ENCODE measurements at regions not wholly inside any gene's neighbourhood (a gene's known extent, or its start where the extent isn't known, plus 50 kb on each side); places are given as distances from the start of the nearest gene placed in this dataset.

GRCh38 chr20:4483961-4484360, 202.3 kb upstream of the PRNP start:
- no peaks in the 10 kb centered on the region for H3K36me3 ChIP-seq (replicated peaks in 1 of 2; ENCODE audit: control insufficient read depth in 1 of 2, insufficient read depth in 2 of 2, low read length in 1 of 2)
- no peaks in the 10 kb centered on the region for H4K20me1 ChIP-seq (ENCODE audit: insufficient read depth)
- peaks cover 0 to 58% of the 10 kb centered on the region in 2 experiments; a peak in 2 of 4 replicates for H3K4me1 ChIP-seq (ENCODE audit: control insufficient read depth in 1 of 2, insufficient read depth in 2 of 2, low read depth in 1 of 2, low read length in 1 of 2)
- H3K27ac ChIP-seq (ENCODE audit: low read depth in 2 of 2, low read length in 1 of 2) = no peak overlapping the region
- no peaks in the 10 kb centered on the region for H3K79me2 ChIP-seq (ENCODE audit: insufficient read depth)
- no peaks in the 10 kb centered on the region for H3K9me2 ChIP-seq
- CTCF ChIA-PET = no interaction called here
- H3K9ac ChIP-seq = no peak overlapping the region
- no peak overlapping the region for H3K4me2 ChIP-seq
- H3K27me3 ChIP-seq (ENCODE audit: insufficient read depth) = no peaks in the 10 kb centered on the region
- POLR2A ChIA-PET = no interaction called here
- TF ChIP-seq YY1 (IDR thresholded peaks at IDR 0.05; ENCODE audit: low read depth) (no peak), CHD2 (IDR thresholded peaks at IDR 0.05; ENCODE audit: low read length, partially characterized antibody) (no peak)
- peaks cover 5% of the 10 kb centered on the region for H3F3A ChIP-seq (replicated peaks; ENCODE audit: insufficient read depth)
- no peak for DNase-seq
- H2AFZ ChIP-seq (ENCODE audit: low read depth) = no peak overlapping the region
- no peaks in the 10 kb centered on the region for H3K9me3 ChIP-seq
- no peak overlapping the region for H3K4me3 ChIP-seq (ENCODE audit: low read depth in 2 of 2, low read length in 1 of 2)

DNA sequence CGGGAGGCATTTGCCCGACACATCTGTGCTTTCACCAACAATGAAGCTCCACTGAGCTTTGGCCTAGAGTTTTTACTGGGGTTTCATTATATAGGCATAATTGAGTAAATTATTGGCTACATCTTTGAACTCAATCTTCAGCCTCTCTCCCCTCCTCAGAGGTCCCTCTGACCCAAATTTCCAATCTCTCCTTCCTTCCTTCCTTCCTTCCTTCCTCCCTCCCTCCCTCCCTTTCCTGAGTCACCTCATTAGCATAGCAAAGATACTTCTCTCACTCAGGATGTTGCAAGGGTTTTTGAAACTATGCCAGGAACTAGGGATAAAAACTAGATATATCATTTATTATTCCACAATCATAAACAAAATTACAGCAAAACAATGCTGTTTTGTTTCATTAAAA, 202.8 kb upstream of the PRNP start:
- ChIA-PET CTCF (no interaction called here), POLR2A (no interaction called here)
- H3K4me2 ChIP-seq = no peak overlapping the region
- no peak overlapping the region for H3K27ac ChIP-seq (ENCODE audit: low read depth in 2 of 2, low read length in 1 of 2)
- H3K9me3 ChIP-seq = no peaks in the 10 kb centered on the region
- TF ChIP-seq GABPA (IDR thresholded peaks at IDR 0.05; ENCODE audit: low read depth) (no peak), SIN3A (IDR thresholded peaks at IDR 0.05; ENCODE audit: borderline replicate concordance, low read depth, low read length) (peak; percentile 52; the same call in 1 of the 2 replicates)
- 38% methylated on average over 2 of the region's 2 CpGs for WGBS (ENCODE audit: low lambda C conversion rate)
- no peak overlapping the region for H3K4me3 ChIP-seq (ENCODE audit: low read depth in 2 of 2, low read length in 1 of 2)
- DNase-seq = no peak
- H2AFZ ChIP-seq (ENCODE audit: low read depth) = no peak overlapping the region
- no peaks in the 10 kb centered on the region for H3K79me2 ChIP-seq (ENCODE audit: insufficient read depth)
- no peak overlapping the region for H3K9ac ChIP-seq
- H3K9me2 ChIP-seq = no peaks in the 10 kb centered on the region
- H3K4me1 ChIP-seq (ENCODE audit: control insufficient read depth in 1 of 2, insufficient read depth in 2 of 2, low read depth in 1 of 2, low read length in 1 of 2) = peaks cover 0 to 53% of the 10 kb centered on the region in 2 experiments; a peak in 2 of 4 replicates
- H3K36me3 ChIP-seq (replicated peaks in 1 of 2; ENCODE audit: control insufficient read depth in 1 of 2, insufficient read depth in 2 of 2, low read length in 1 of 2) = no peaks in the 10 kb centered on the region
- no peaks in the 10 kb centered on the region for H3K27me3 ChIP-seq (ENCODE audit: insufficient read depth)
- H3F3A ChIP-seq (replicated peaks; ENCODE audit: insufficient read depth) = peaks cover 5% of the 10 kb centered on the region
- H4K20me1 ChIP-seq (ENCODE audit: insufficient read depth) = no peaks in the 10 kb centered on the region

DNA sequence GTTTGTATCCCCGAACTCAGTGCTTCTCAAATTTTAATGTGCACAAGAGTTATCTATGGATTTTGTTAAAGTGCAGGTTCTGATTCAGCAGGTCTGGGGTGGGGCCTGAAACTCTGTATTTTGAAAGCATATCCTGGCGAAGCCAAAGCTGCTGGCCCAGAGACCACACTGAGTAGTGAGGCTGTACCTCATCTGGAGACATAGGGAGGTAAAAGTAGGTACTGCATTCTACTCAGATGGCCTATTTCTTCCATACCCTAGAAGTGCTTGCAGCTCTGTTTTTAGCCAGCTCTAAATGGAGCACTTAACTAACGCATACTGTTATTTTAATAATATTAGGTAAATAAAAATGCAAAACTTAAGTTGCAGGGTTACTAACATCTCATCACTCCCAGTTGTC, 206.2 kb upstream of the PRNP start:
- no peak for DNase-seq
- POLR2A ChIA-PET = no interaction called here
- TF ChIP-seq EP300 (IDR thresholded peaks at IDR 0.05; ENCODE audit: borderline replicate concordance in 1 of 2, low read depth in 1 of 2, low read length in 1 of 2) (no peak), YY1 (IDR thresholded peaks at IDR 0.05; ENCODE audit: low read depth) (no peak), EZH2phosphoT487 (IDR thresholded peaks at IDR 0.05; ENCODE audit: borderline replicate concordance, low read depth) (no peak), RCOR1 (IDR thresholded peaks at IDR 0.05; ENCODE audit: low read length) (no peak), CTCF (IDR thresholded peaks at IDR 0.05) (no peak), JUND (IDR thresholded peaks at IDR 0.05) (no peak), RFX5 (IDR thresholded peaks at IDR 0.05; ENCODE audit: low read length) (no peak), GABPA (IDR thresholded peaks at IDR 0.05; ENCODE audit: low read depth) (no peak), NFIC (IDR thresholded peaks at IDR 0.05; ENCODE audit: borderline replicate concordance) (no peak), SIN3A (IDR thresholded peaks at IDR 0.05; ENCODE audit: borderline replicate concordance, low read depth, low read length) (no peak), RAD21 (IDR thresholded peaks at IDR 0.05; ENCODE audit: low read length) (no peak), ZBTB33 (IDR thresholded peaks at IDR 0.05; ENCODE audit: borderline replicate concordance, low read depth) (no peak), CHD2 (IDR thresholded peaks at IDR 0.05; ENCODE audit: low read length, partially characterized antibody) (no peak)
- TF ChIP-seq, protein P1, sequence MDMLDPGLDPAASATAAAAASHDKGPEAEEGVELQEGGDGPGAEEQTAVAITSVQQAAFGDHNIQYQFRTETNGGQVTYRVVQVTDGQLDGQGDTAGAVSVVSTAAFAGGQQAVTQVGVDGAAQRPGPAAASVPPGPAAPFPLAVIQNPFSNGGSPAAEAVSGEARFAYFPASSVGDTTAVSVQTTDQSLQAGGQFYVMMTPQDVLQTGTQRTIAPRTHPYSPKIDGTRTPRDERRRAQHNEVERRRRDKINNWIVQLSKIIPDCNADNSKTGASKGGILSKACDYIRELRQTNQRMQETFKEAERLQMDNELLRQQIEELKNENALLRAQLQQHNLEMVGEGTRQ (IDR thresholded peaks at IDR 0.05; ENCODE audit: borderline replicate concordance, low read depth, low read length) = no peak
- TF ChIP-seq, protein P2, sequence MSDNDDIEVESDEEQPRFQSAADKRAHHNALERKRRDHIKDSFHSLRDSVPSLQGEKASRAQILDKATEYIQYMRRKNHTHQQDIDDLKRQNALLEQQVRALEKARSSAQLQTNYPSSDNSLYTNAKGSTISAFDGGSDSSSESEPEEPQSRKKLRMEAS (IDR thresholded peaks at IDR 0.05; ENCODE audit: low read depth) = no peak
- TF ChIP-seq, protein P3, sequence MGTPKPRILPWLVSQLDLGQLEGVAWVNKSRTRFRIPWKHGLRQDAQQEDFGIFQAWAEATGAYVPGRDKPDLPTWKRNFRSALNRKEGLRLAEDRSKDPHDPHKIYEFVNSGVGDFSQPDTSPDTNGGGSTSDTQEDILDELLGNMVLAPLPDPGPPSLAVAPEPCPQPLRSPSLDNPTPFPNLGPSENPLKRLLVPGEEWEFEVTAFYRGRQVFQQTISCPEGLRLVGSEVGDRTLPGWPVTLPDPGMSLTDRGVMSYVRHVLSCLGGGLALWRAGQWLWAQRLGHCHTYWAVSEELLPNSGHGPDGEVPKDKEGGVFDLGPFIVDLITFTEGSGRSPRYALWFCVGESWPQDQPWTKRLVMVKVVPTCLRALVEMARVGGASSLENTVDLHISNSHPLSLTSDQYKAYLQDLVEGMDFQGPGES (IDR thresholded peaks at IDR 0.05; ENCODE audit: low read depth, low read length) = no peak

More for the DNA sequence above, 206.2 kb upstream of the PRNP start:
- Histone ChIP-seq H3F3A (replicated peaks; ENCODE audit: insufficient read depth) (peaks cover 5% of the 10 kb centered on the region), H3K9me2 (no peaks in the 10 kb centered on the region), H3K9me3 (no peaks in the 10 kb centered on the region), H4K20me1 (ENCODE audit: insufficient read depth) (no peaks in the 10 kb centered on the region), H3K4me1 (ENCODE audit: control insufficient read depth in 1 of 2, insufficient read depth in 2 of 2, low read depth in 1 of 2, low read length in 1 of 2) (peaks cover 0 to 43% of the 10 kb centered on the region in 2 experiments; a peak in 2 of 4 replicates), H2AFZ (ENCODE audit: low read depth) (peak overlapping the region; percentile 30; the same call in 1 of the 2 replicates), H3K79me2 (ENCODE audit: insufficient read depth) (no peaks in the 10 kb centered on the region), H3K9ac (no peak overlapping the region), H3K27me3 (ENCODE audit: insufficient read depth) (no peaks in the 10 kb centered on the region), H3K4me3 (ENCODE audit: low read depth in 2 of 2, low read length in 1 of 2) (no peak overlapping the region), H3K4me2 (no peak overlapping the region), H3K36me3 (replicated peaks in 1 of 2; ENCODE audit: control insufficient read depth in 1 of 2, insufficient read depth in 2 of 2, low read length in 1 of 2) (no peaks in the 10 kb centered on the region), H3K27ac (ENCODE audit: low read depth in 2 of 2, low read length in 1 of 2) (no peak overlapping the region)
- 56% methylated on average over 3 of the region's 3 CpGs for WGBS (ENCODE audit: low lambda C conversion rate)
- CTCF ChIA-PET = interaction anchor here (1.2 kb wide), 1 partner anchor 15 kb away, joined by 3 read pairs; no protein-coding TSS in a partner anchor

Data from SK-N-SH (cell line).